HG02852 (cell line): ENCODE measurements at regions not wholly inside any gene's neighbourhood (a gene's known extent, or its start where the extent isn't known, plus 50 kb on each side); places are given as distances from the start of the nearest gene placed in this dataset.
"Not testable (repeated sequence)": the region's sequence is repeated elsewhere in the genome, so short reads cannot be mapped to it uniquely, and the experiment has no call there.

ENCODE experiments used
- ATAC-seq: cut with Tn5 transposase; IDR thresholded peaks from one replicate; pipeline ENCODE4 v1.9.1; 2021; ENCODE audit warnings: mild to moderate bottlenecking, moderate library complexity; ENCODE audit not compliant: unreplicated experiment

- ATAC-seq: no peak
Observed at GRCh38 chr10:33489501-33490176, 155.2 kb upstream of the NRP1 start.

- ATAC-seq: no peak
Observed at GRCh38 chr10:33487014-33487776, 152.7 kb upstream of the NRP1 start.

GRCh38 chr10:33485276-33485675, 150.8 kb upstream of the NRP1 start:
- no peak for ATAC-seq

GRCh38 chr10:33484787-33485186, 150.3 kb upstream of the NRP1 start:
- no peak for ATAC-seq

- ATAC-seq: no peak
Observed at GRCh38 chr10:33483816-33484190, 149.3 kb upstream of the NRP1 start.

- no peak for ATAC-seq
Observed at GRCh38 chr10:33483124-33483815, 148.8 kb upstream of the NRP1 start.

- no peak for ATAC-seq
Observed at GRCh38 chr10:33482486-33482885, 148.0 kb upstream of the NRP1 start.

- ATAC-seq: no peak
Observed at GRCh38 chr10:33481184-33481583, 146.7 kb upstream of the NRP1 start.

- not testable (repeated sequence) for ATAC-seq
Observed at GRCh38 chr10:33480417-33480816, 145.9 kb upstream of the NRP1 start.

- no peak for ATAC-seq
Observed at GRCh38 chr10:33478675-33479125, 144.2 kb upstream of the NRP1 start.

GRCh38 chr10:33478089-33478674, 143.7 kb upstream of the NRP1 start:
- no peak for ATAC-seq

- ATAC-seq: no peak
Observed at GRCh38 chr10:33477291-33478088, 143.0 kb upstream of the NRP1 start.

- no peak for ATAC-seq
Observed at GRCh38 chr10:33476757-33477273, 142.3 kb upstream of the NRP1 start.

- ATAC-seq: no peak
Observed at GRCh38 chr10:33473688-33474087, 139.2 kb upstream of the NRP1 start.

- ATAC-seq: not testable (repeated sequence)
Observed at GRCh38 chr10:33468006-33468405, 133.5 kb upstream of the NRP1 start.

- no peak for ATAC-seq
Observed at GRCh38 chr10:33465747-33466146, 131.3 kb upstream of the NRP1 start.

GRCh38 chr10:33463011-33463410, 128.5 kb upstream of the NRP1 start:
- ATAC-seq: no peak

GRCh38 chr10:33461295-33461640, 126.8 kb upstream of the NRP1 start:
- ATAC-seq: no peak

GRCh38 chr10:33460505-33461294, 126.2 kb upstream of the NRP1 start:
- ATAC-seq: no peak

GRCh38 chr10:33459602-33460001, 125.1 kb upstream of the NRP1 start:
- ATAC-seq: no peak
